GM12878 (cell line): ENCODE measurements at regions not wholly inside any gene's neighbourhood (a gene's known extent, or its start where the extent isn't known, plus 50 kb on each side); places are given as distances from the start of the nearest gene placed in this dataset.

Experiments used
- ATAC-seq: fragments of 200-7000 bp; cut with Tn5 transposase; 3 replicates; pipeline ENCODE4 v1.9.1; 2020; ENCODE audit warnings: mild to moderate bottlenecking, moderate library complexity
- BruUV-seq: library from RNA; stranded (reverse); fragments of 400-500 nt; replicated peaks from 2 replicates; lab custom pipeline; 2021; lab: Mats Ljungman, UMichigan
- CTCF ChIA-PET: fragments of 300-600 bp; sonication (Branson Sonifier 250); formaldehyde crosslinking; extraction: SDS; loops from one replicate; lab custom pipeline; 2021; ENCODE audit warnings: inconsistent platforms; lab: Yijun Ruan, JAX
- POLR2A ChIA-PET: fragments of 350-600 bp; formaldehyde crosslinking; extraction: SDS; loops from one replicate; lab custom pipeline; 2021; ENCODE audit warnings: inconsistent platforms; lab: Charles Lee
- RAD21 ChIA-PET: fragments of 300-600 bp; sonication (Branson Sonifier 250); formaldehyde crosslinking; loops from one replicate; lab custom pipeline; 2023; ENCODE audit warnings: antibody characterized with exemption; ENCODE audit not compliant: unreplicated experiment; lab: Charles Lee
- SMC1A ChIA-PET: fragments of 300-600 bp; sonication (Branson Sonifier 250); formaldehyde crosslinking; loops from one replicate; lab custom pipeline; 2023; ENCODE audit not compliant: unreplicated experiment, uncharacterized antibody; lab: Charles Lee
- DNase-seq: peaks from one replicate; pipeline ENCODE4 v3.0.0-alpha.2; 2011; ENCODE audit warnings: low read depth, low spot score
- FAIRE-seq: peaks from 3 replicates; lab custom pipeline; 2011; peaks lifted over from hg19 to GRCh38; lab: Jason Lieb, UNC
- H2AFZ ChIP-seq: 2 replicates; pipeline ENCODE4 v1.6.0; 2011; ENCODE audit warnings: low read depth, low read length, control low read depth; ENCODE audit not compliant: control insufficient read depth
- H3K27ac ChIP-seq: 2 replicates; pipeline ENCODE4 v1.5.1; 2011; ENCODE audit warnings: control low read depth; ENCODE audit not compliant: control insufficient read depth, insufficient read depth
- H3K27me3 ChIP-seq, 2 experiments: replicated peaks in 1 of 2; 2 replicates each; pipeline versions ENCODE4 v1.6.0 to v1.6.1; 2011; ENCODE audit warnings: low read length in 1 of 2; ENCODE audit not compliant: control insufficient read depth in 2 of 2, insufficient read depth in 2 of 2
- H3K36me3 ChIP-seq, 2 experiments: 2 replicates each; pipeline ENCODE4 v1.5.1; 2011; ENCODE audit warnings: low read length in 1 of 2; ENCODE audit not compliant: control insufficient read depth in 2 of 2, insufficient read depth in 2 of 2
- H3K4me1 ChIP-seq: 2 replicates; pipeline ENCODE4 v1.6.1; 2011; ENCODE audit warnings: mild to moderate bottlenecking, low read length, moderate library complexity, mixed read lengths; ENCODE audit not compliant: control insufficient read depth, insufficient read depth
- H3K4me2 ChIP-seq: 2 replicates; pipeline ENCODE4 v1.6.0; 2011; ENCODE audit warnings: control low read depth; ENCODE audit not compliant: control insufficient read depth, insufficient read depth
- H3K4me3 ChIP-seq: fragments of 200-600 bp; sonication (generic); 2 replicates; pipeline ENCODE4 v1.5.1; 2016
- H3K79me2 ChIP-seq: 2 replicates; pipeline ENCODE4 v1.6.0; 2011; ENCODE audit warnings: low read length; ENCODE audit not compliant: control insufficient read depth, insufficient read depth
- H3K9ac ChIP-seq: 2 replicates; pipeline ENCODE4 v1.8.0; 2011; ENCODE audit warnings: low read length, control low read depth, mixed read lengths; ENCODE audit not compliant: control insufficient read depth, insufficient read depth
- H3K9me3 ChIP-seq: replicated peaks from 3 replicates; pipeline ENCODE4 v1.5.1; 2011; ENCODE audit warnings: mild to moderate bottlenecking, low read length; ENCODE audit not compliant: control insufficient read depth, insufficient read depth
- H4K20me1 ChIP-seq: 2 replicates; pipeline ENCODE4 v1.6.0; 2011; ENCODE audit not compliant: control insufficient read depth, insufficient read depth
- BACH1 ChIP-seq: fragments of 450-650 bp; IDR thresholded peaks from 2 replicates; pipeline ENCODE4 v1.6.1; 2017; ENCODE audit warnings: mild to moderate bottlenecking, borderline replicate concordance
- BCL11A ChIP-seq: IDR thresholded peaks from 2 replicates; pipeline ENCODE4 v1.6.1; 2011; ENCODE audit warnings: low read depth, low read length
- CBX5 ChIP-seq: sonication (generic); IDR thresholded peaks from 2 replicates; pipeline ENCODE4 v1.6.1; 2016; ENCODE audit warnings: low read depth, moderate library complexity, mild to moderate bottlenecking, inconsistent platforms
- ETV6 ChIP-seq, 2 experiments: fragments of 450-650 bp in 1 of 2; IDR thresholded peaks in 1 of 2; conservative IDR thresholded peaks in 1 of 2; 2 replicates each; pipeline ENCODE4 v1.6.1; 2014; ENCODE audit warnings: antibody characterized with exemption in 1 of 2, borderline replicate concordance in 1 of 2, low read depth in 1 of 2, mild to moderate bottlenecking in 1 of 2, moderate library complexity in 1 of 2
- FOXM1 ChIP-seq: IDR thresholded peaks from 2 replicates; pipeline ENCODE4 v1.6.1; 2012; ENCODE audit warnings: low read depth, mild to moderate bottlenecking, inconsistent platforms, low read length, moderate library complexity
- GATAD2B ChIP-seq: fragments of 450-650 bp; conservative IDR thresholded peaks from 2 replicates; pipeline ENCODE4 v1.6.1; 2017; ENCODE audit warnings: low read depth, mild to moderate bottlenecking, moderate library complexity
- MEF2A ChIP-seq: IDR thresholded peaks from 2 replicates; pipeline ENCODE4 v1.6.1; 2011; ENCODE audit warnings: low read depth, mild to moderate bottlenecking, low read length, moderate library complexity; ENCODE audit not compliant: insufficient read depth
- NFIC ChIP-seq: IDR thresholded peaks from 2 replicates; pipeline ENCODE4 v1.6.1; 2012; ENCODE audit warnings: low read depth, mild to moderate bottlenecking, inconsistent platforms, low read length, moderate library complexity
- POU2F2 ChIP-seq: IDR thresholded peaks from 3 replicates; pipeline ENCODE4 v1.6.1; 2011; ENCODE audit warnings: low read depth, mild to moderate bottlenecking, low read length, borderline replicate concordance
- RELA ChIP-seq: fragments of 450-650 bp; IDR thresholded peaks from 2 replicates; pipeline ENCODE4 v1.8.0; 2014; ENCODE audit warnings: borderline replicate concordance; ENCODE audit not compliant: partially characterized antibody
- SMARCA5 ChIP-seq: fragments of 450-650 bp; IDR thresholded peaks from 2 replicates; pipeline ENCODE4 v1.6.1; 2017; ENCODE audit warnings: mild to moderate bottlenecking
- TAF1 ChIP-seq: IDR thresholded peaks from 2 replicates; pipeline ENCODE4 v1.6.1; 2011; ENCODE audit warnings: mild to moderate bottlenecking, low read depth, low read length, borderline replicate concordance
- TCF3 ChIP-seq: IDR thresholded peaks from 2 replicates; pipeline ENCODE4 v1.6.1; 2012; ENCODE audit warnings: low read depth, mild to moderate bottlenecking, low read length, borderline replicate concordance; ENCODE audit not compliant: insufficient read depth
- YY1 ChIP-seq: IDR thresholded peaks from 2 replicates; pipeline ENCODE4 v1.6.1; 2011; ENCODE audit warnings: low read depth, mild to moderate bottlenecking, low read length
- ZSCAN29 ChIP-seq: fragments of 450-650 bp; IDR thresholded peaks from 2 replicates; pipeline ENCODE4 v1.6.1; 2017; ENCODE audit warnings: mild to moderate bottlenecking, moderate library complexity
- WGBS: methylation state at CpG from one replicate; pipeline ENCODE4 v1.1.6; 2016; ENCODE audit warnings: low lambda C conversion rate; ENCODE audit not compliant: insufficient replicate concordance, insufficient coverage; ENCODE audit errors: missing lambda C conversion rate; 5-methylcytosine and 5-hydroxymethylcytosine counted together
- in situ Hi-C: fragments of 300-500 bp; cut with MboI; formaldehyde crosslinking; loops from 9 replicates; pipeline ENCODE4 v1.14.3; 2018; ENCODE audit warnings: mixed read lengths
- intact Hi-C: fragments of 100-400 bp; cut with micrococcal nuclease; formaldehyde crosslinking; loops from one replicate; pipeline ENCODE4 v1.14.2; 2022; ENCODE audit not compliant: unreplicated experiment
- TF ChIP-seq, protein P1 (sequence below): fragments of 450-650 bp; formaldehyde crosslinking; IDR thresholded peaks from 2 replicates; pipeline ENCODE4 v1.5.0; 2022; ENCODE audit warnings: mild to moderate bottlenecking, missing genetic modification characterization
- TF ChIP-seq, protein P2 (sequence below): IDR thresholded peaks from 2 replicates; pipeline ENCODE4 v1.6.1; 2012; ENCODE audit warnings: low read depth, low read length, improper control_type of control experiment
- TF ChIP-seq, protein P3 (sequence below): fragments of 450-650 bp; IDR thresholded peaks from 2 replicates; pipeline ENCODE4 v1.6.1; 2014; ENCODE audit warnings: mild to moderate bottlenecking
- TF ChIP-seq, protein P4 (sequence below): IDR thresholded peaks from 2 replicates; pipeline ENCODE4 v1.6.1; 2012; ENCODE audit warnings: low read length, inconsistent platforms

DNA sequence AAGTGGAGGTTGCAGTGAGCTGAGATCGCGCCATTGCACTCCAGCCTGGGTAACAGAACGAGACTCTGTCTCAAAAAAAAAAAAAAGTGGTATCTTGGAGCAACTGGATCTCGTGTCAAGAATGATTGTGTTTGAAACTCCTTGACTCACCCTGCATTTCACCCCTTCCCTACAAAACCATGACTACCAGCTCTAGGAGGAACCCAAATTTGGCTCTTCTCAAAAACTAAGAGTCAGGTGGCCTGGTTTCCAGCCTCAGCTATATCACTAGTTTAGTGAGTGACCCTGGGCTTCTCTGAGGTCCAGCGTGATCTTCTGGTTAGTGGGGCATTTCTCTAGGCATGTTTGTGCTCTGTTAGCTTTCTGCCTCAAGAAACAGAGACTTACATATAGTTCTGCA, 222.1 kb downstream of the FAM43A start:
- no peak for TF ChIP-seq ETV6 (conservative IDR thresholded peaks at IDR 0.05 in 1 of 2, IDR thresholded peaks at IDR 0.05 in 1 of 2; ENCODE audit: borderline replicate concordance in 1 of 2, low read depth in 1 of 2)
- TF ChIP-seq, protein P1, sequence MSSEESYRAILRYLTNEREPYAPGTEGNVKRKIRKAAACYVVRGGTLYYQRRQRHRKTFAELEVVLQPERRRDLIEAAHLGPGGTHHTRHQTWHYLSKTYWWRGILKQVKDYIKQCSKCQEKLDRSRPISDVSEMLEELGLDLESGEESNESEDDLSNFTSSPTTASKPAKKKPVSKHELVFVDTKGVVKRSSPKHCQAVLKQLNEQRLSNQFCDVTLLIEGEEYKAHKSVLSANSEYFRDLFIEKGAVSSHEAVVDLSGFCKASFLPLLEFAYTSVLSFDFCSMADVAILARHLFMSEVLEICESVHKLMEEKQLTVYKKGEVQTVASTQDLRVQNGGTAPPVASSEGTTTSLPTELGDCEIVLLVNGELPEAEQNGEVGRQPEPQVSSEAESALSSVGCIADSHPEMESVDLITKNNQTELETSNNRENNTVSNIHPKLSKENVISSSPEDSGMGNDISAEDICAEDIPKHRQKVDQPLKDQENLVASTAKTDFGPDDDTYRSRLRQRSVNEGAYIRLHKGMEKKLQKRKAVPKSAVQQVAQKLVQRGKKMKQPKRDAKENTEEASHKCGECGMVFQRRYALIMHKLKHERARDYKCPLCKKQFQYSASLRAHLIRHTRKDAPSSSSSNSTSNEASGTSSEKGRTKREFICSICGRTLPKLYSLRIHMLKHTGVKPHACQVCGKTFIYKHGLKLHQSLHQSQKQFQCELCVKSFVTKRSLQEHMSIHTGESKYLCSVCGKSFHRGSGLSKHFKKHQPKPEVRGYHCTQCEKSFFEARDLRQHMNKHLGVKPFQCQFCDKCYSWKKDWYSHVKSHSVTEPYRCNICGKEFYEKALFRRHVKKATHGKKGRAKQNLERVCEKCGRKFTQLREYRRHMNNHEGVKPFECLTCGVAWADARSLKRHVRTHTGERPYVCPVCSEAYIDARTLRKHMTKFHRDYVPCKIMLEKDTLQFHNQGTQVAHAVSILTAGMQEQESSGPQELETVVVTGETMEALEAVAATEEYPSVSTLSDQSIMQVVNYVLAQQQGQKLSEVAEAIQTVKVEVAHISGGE: no peak
- TF ChIP-seq FOXM1: no peak
- no peak for TF ChIP-seq BACH1
- TF ChIP-seq TCF3: no peak
- no peak for TF ChIP-seq YY1
- TF ChIP-seq RELA: no peak
- TF ChIP-seq, protein P2, sequence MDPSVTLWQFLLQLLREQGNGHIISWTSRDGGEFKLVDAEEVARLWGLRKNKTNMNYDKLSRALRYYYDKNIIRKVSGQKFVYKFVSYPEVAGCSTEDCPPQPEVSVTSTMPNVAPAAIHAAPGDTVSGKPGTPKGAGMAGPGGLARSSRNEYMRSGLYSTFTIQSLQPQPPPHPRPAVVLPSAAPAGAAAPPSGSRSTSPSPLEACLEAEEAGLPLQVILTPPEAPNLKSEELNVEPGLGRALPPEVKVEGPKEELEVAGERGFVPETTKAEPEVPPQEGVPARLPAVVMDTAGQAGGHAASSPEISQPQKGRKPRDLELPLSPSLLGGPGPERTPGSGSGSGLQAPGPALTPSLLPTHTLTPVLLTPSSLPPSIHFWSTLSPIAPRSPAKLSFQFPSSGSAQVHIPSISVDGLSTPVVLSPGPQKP: no peak
- TF ChIP-seq, protein P3, sequence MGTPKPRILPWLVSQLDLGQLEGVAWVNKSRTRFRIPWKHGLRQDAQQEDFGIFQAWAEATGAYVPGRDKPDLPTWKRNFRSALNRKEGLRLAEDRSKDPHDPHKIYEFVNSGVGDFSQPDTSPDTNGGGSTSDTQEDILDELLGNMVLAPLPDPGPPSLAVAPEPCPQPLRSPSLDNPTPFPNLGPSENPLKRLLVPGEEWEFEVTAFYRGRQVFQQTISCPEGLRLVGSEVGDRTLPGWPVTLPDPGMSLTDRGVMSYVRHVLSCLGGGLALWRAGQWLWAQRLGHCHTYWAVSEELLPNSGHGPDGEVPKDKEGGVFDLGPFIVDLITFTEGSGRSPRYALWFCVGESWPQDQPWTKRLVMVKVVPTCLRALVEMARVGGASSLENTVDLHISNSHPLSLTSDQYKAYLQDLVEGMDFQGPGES: no peak
- TF ChIP-seq, protein P4, sequence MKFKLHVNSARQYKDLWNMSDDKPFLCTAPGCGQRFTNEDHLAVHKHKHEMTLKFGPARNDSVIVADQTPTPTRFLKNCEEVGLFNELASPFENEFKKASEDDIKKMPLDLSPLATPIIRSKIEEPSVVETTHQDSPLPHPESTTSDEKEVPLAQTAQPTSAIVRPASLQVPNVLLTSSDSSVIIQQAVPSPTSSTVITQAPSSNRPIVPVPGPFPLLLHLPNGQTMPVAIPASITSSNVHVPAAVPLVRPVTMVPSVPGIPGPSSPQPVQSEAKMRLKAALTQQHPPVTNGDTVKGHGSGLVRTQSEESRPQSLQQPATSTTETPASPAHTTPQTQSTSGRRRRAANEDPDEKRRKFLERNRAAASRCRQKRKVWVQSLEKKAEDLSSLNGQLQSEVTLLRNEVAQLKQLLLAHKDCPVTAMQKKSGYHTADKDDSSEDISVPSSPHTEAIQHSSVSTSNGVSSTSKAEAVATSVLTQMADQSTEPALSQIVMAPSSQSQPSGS: no peak
- TF ChIP-seq POU2F2: no peak
- TF ChIP-seq ZSCAN29: no peak
- TF ChIP-seq BCL11A: no peak
- TF ChIP-seq MEF2A: no peak
- TF ChIP-seq NFIC: no peak
- TF ChIP-seq SMARCA5: no peak
- TF ChIP-seq TAF1: no peak
- no peak for TF ChIP-seq GATAD2B
- no peak for TF ChIP-seq CBX5
- in situ Hi-C loops: no loop called here
- ATAC-seq (no peak), DNase-seq (no peak), FAIRE-seq (no peak)
- intact Hi-C loops: no loop called here
- no peaks in the 10 kb centered on the region for H3K27me3 ChIP-seq
- no TSS peak for BruUV-seq
- 33% methylated on average over 4 of the region's 5 CpGs for WGBS
- ChIA-PET POLR2A (no interaction called here), RAD21 (interaction anchor here (0.6 kb wide), 1 partner anchor 569 kb away, joined by 3 read pairs; no protein-coding TSS in a partner anchor), SMC1A (interaction anchor here (0.6 kb wide), 1 partner anchor 116 kb away, joined by 3 read pairs; no protein-coding TSS in a partner anchor), CTCF (no interaction called here)
- no peak overlapping the region for H3K27ac ChIP-seq
- H2AFZ ChIP-seq: no peak overlapping the region
- H3K79me2 ChIP-seq: no peaks in the 10 kb centered on the region
- H3K36me3 ChIP-seq: no peaks in the 10 kb centered on the region
- no peaks in the 10 kb centered on the region for H3K4me1 ChIP-seq
- H3K4me3 ChIP-seq: no peak overlapping the region
- no peak overlapping the region for H3K4me2 ChIP-seq
- no peak overlapping the region for H3K9ac ChIP-seq
- no peaks in the 10 kb centered on the region; the same call in 2 of the 3 replicates for H3K9me3 ChIP-seq
- H4K20me1 ChIP-seq: no peaks in the 10 kb centered on the region
